Amniotic epithelial cell (primary cell): ENCODE measurements at regions not wholly inside any gene's neighbourhood (a gene's known extent, or its start where the extent isn't known, plus 50 kb on each side); places are given as distances from the start of the nearest gene placed in this dataset.
"Not testable (repeated sequence)": the region's sequence is repeated elsewhere in the genome, so short reads cannot be mapped to it uniquely, and the experiment has no call there.

Experiments used
- DNase-seq: peaks from one replicate; pipeline ENCODE4 v3.0.0-alpha.2; 2010; ENCODE audit warnings: low read depth

DNA sequence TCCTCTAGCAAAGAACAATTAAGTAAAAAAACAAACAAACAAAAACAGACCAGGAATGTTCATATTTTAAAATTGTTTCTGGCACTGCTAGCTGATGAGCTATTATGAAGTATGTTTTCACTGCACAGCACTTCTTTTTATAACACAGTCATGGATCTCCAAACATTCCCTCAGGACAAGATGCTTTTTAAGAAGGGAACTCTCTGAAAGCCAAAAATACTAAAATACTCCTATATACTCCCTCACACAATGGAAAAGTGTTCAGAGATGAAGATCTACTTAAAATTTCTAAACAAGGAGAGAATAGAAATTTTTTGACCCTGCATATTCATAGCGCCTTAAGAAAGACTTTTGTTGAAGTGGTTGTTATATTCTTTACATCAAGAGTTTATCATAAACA, 926.8 kb downstream of the DIAPH3 start:
- DNase-seq, result no peak

DNA sequence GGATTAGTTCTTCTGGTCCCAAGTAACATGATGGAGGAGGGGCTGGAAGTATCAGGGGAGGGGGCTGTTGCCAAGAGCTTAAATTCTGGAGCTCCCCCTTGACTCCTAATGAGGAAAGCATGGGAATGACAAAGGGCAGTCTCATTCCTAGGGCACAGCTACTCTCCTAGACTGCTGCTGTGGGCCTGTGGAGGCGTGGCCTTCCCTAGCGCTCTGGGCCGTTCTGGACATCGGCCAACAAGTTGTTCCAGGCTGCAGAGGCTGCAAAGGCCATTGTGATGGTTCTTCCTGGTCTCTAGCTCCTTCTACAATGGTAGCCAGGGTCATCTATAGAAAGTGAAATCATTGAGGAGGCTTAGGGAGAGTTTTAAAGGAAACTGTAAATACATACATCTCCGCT, 916.6 kb downstream of the DIAPH3 start:
- DNase-seq, result no peak

DNA sequence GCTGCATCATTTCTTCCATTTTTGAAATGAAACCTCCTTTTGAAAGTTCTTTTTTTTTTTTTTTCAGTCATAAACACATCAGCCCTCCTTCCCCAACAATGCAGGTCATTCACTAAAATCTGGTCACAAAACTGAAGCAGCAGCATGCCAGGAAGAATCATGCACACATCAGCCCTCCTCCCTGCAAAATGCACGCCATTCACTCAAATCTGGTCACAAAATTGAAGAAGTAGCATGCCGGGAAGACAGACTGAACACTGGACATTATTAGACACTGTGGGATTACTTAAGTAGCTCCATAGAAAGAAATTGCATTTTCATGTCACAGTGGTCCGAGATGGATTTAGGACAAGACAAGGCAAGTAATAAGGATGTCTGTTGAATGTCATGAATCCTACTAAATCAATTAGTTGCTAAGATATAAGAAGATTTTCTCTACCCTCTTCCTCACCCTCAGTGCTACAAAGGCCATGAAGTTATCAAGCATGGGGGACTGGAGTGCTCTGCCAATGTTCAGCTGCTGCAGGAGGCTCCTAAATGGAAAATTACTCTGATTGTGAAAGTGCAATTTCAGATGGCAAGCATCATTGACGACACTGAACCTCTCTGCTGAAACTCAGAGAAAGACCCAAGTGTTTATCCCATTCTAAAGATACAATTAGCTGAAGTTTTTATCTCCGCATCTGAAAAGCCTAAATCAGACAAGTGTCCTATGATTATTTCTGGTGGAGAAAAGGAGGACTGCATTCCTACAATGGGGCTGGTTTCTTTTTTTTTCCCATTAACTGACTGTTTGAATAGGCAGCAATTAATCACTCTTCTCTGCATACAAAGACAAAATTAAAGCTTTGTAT, 913.2 kb downstream of the DIAPH3 start:
- DNase-seq, result no peak

DNA sequence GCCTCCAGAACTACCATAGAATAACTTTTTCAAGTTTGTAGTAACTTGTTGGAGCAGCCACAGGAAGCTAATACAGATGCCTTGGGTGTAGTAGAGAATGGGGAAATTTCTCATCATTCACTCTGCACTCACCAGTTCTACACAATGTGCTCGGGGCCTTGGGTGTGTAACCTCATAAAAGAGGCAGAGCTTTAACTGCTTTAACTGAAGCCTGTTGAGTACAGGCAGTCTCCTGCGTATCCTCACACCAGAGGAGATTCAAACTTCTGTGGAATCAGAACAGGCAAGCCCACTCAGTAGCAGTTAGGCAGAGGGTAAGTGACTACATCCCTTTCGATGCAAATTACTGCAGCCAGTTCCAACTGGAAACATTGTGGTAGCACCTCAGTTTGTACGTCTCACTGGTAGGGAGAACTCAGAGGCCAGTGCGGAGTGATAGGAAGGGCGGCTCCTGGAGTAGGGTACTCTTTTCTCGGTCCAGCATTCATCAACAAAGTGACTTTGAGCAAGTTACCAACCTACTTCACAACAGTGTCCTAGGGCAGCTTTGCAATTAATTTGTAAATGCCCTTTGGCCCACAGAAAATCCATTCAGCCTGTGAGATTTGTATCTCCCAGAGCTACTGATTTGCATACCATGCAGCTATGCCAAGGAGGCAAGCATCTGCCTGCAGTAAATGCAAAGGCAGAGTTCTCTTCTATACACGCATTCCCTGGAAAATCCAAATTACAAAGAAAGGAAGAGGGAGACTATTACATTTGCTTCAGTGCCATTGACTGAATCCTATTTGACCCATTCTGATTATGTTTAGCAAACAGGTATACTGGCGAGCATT, 904.3 kb downstream of the DIAPH3 start:
- DNase-seq, result no peak

DNA sequence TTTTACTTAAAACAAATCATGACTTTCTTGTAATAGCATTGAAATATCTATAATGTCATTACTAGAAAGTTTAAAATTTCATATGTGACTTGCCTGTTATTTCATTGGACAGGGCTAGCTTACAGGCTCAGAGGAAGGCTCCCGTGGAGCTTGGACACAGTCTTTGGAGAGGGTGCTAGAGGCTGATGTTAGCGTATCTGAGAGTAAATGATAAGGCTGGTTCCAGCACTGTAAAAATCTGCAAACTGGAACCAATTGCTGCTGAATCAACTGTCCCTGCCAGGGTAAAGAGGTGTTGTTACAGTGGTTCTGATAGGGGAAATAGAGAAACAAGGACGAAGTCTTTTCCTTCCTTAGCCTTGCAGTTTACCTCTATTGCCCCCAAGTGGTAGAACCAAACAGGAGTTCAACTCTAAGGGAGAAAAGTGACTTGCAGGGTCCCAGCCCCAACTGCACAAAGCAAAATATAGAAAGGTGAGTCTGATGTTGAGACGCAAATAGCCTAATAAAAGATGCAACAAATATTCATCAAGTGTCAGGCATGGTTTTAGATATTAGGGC, 901.7 kb downstream of the DIAPH3 start:
- peak; percentile 48 for DNase-seq

DNA sequence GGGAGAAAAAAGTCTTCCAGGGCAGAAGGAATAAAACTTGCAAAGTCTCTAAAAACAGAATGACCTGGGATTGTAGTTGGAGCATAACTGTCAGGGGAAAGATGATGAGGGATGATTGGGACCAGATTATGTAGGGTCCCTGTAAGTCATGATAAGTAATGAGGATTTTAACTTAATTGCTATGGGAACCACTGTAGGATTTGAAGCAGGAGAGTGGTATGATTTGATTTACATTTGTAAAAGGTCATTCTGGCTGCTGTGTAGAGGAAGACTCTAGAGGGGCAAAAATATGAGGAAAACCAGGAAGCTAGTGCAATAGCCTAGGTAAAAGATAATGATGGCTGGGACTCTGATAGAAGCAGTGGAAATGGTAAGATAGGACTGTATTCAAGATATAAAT, 900.2 kb downstream of the DIAPH3 start:
- DNase-seq, result no peak

DNA sequence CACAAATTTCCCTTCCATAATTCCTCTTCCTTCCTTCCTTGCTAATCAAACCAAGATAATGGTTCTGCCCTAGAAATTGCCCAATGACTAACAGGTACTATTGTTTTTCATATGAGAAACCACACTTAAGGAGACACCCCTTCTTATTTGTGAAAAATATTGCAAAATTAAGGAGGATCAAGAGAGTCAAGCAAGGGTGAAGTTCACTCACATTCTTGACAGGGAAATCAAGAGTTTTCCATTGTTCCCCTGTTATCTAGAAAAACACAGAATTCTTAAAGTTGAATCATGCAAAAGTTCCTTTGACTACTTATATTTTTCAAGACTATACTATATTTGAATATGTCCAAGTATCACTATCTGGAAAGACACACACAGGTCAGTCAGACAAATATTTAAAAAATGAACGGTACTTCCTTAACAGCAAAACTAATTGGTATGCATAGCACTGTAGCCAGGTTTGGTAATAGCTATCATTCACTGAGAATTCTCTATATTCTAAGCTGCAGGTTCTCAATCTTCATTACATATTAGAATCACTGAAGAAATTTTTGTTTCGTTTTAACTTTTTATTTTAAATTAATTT, 897.2 kb downstream of the DIAPH3 start:
- peak; percentile 43 for DNase-seq

DNA sequence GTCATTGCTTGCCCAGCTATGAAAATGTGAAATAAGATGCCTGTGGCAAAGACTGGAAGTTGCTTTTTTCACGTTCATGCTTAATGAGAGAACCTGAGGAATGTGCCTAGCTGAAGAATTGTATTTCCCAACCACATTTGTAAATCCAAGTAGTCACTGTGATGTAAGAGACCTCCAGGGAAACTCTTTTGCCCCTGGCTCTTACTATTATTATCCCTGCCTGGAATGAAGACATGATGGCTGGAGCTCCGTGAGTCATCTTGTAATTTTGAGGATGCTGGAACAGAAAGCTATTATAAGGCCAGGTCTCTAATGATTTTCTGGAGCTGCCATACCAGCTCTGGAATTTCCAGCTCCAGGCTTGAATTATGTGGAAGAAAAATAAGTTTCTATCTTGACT, 894.3 kb downstream of the DIAPH3 start:
- peak; percentile 93 for DNase-seq

DNA sequence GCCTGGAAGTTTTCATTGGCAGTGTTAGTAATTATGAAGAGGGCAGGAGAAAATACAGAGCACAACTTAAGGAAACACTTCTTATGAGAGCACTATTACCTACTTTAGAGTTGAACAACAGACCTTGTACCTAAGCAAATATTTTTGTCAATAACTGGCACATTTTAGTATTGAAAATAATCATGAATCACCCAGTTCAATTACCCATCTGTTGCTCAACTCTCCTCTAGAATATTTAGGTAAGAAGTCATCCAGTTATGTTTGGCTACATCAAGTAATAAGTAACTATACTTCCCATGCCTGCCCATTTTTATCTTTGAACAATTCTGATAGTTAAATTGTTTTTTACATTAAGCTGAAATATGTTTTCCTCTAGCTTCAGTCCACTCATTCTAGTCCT, 893.4 kb downstream of the DIAPH3 start:
- no peak for DNase-seq

DNA sequence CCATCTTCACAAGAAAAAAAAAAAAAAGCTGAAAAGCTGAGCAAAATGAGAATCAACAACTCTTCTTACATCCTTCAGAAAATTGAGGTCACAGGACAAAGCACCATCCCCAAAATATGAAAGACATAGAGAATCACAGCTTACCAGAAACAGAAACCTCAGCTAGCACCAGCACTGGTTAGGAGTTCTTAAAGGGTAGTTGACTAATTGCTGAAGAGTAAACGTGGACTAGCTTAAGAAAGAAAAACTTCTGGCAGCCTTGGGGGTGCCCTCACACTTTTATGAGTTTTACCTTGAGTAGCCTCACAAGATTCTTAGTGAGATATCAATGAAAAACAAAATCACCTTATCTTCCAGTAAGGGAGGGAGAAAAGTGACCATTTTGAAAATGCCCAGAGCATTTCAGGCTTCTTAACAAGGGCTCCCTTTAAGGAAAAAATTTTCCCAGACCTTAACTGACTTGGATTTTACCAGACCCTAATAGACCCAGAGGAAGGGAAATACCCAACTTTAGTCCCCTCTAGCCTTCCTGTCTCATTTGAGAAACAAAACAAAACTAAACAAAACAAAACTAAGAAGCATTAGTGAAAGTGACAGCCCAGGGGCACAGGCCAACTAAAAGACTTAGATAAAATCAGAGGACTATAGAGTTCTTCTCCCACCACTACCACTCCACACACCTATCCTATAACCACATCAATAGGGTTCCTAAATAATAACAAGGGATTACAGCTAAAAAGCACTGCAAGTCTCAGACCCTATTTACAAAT, 888.6 kb downstream of the DIAPH3 start:
- DNase-seq, result no peak

DNA sequence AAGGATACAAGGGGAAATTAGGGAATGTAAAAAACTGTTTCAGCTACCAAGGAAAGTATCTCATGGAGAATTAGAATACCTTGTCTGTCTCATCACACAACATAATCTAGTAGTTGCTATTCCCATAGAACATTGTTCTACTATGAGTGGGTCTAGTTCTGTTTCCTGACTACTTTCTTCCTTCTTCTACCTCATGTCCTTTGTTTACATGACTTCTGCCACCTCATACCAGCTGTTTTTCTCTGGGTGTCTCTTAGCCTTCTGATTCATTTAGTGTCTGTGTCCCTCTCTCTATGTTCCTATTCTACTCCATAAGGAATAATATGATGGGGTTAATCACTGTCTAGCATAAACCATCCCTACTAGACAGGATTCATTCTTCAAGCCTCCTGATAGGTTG, 887.3 kb downstream of the DIAPH3 start:
- DNase-seq, result peak; percentile 3

DNA sequence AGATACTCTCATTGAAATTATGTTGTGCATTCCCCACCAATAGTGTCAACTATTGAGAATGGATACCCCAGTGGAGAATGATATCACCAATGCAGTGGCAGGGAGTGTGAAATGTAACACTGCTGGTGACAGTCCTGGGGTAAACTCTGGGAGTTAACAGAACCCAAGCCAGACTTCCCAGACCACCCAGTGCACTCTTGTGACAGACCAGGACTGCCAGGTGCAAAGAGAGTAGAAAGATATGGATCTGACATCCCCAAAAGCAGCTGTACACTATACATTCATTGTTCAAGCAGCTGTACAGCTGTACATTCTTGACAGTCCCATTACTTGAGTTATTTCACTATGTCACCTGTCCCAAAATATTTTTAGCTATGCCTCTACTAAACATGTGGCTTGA, 886.6 kb downstream of the DIAPH3 start:
- no peak for DNase-seq

DNA sequence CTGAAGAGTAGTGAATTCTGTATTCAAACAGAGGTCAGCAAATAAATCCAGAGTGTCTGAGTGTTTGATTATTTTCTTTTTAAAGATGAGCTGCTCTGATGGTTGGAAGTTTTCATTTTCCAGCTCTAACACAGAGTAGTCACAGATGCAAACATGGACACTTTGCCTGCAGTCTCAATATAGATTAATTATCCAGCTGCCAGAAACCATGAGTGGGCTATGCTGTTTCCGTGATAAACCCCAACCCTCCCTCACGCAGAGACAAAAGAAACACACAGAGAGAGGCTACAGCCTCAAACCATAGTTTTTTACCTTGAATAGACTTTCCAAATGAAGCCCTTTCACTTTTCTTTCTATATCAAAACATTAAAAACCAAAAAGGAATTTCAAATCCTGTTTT, 884.7 kb downstream of the DIAPH3 start:
- no peak for DNase-seq

DNA sequence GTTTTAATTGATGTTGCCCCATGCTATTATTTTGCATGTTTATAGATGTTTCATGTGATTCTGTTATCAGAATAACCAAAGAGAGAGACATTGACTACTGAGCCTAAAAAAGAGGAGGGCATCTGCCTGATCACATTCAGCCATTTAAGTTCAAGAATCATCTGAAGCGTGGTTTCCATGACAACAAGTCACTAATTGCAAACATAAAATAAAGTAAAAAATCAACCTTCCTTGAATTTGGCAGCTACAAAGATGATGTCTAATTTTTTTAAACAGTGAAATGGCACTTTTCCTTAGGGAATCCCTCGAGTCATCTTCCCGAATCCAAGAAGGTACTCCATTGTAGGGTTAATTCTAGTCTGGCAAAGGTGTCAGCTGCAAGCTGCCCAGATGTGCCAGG, 884.2 kb downstream of the DIAPH3 start:
- DNase-seq, result no peak

DNA sequence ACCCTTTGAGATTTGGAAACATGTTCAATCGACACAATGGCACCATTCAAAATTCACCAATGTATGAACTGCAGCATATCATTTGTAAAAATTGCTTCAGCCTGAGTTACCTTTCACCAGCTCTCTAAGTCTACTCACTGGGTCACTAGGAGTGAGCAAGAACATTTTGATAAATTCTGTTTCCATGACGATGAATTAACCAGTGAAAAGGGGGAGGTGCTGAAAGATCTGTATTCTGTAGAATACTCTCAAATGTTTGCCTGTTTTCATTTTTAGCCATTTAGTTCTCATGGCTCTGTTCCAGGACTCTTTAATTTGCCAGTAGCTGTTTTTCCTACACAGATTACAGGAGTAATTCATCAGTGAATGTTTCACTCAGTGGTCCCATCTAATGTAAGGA, 883.4 kb downstream of the DIAPH3 start:
- no peak for DNase-seq

DNA sequence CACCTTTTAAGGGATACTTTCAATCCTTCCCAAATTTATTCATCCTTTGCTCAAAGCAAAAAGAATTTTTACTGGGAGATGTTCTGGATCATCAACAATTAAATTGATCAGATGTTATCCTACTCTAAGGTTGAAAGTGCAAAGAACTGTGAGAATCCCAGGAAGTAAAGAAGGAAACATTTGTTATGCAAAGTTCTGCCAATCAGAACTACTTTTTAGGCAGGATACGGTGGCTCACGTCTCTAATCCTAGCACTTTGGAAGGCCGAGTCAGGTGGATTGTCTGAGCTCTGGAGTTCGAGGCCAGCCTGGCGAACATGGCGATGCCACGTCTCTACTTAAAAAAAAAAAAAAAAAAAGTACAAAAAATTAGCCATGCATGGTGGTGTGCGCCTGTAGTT, 882.3 kb downstream of the DIAPH3 start:
- DNase-seq, result no peak

DNA sequence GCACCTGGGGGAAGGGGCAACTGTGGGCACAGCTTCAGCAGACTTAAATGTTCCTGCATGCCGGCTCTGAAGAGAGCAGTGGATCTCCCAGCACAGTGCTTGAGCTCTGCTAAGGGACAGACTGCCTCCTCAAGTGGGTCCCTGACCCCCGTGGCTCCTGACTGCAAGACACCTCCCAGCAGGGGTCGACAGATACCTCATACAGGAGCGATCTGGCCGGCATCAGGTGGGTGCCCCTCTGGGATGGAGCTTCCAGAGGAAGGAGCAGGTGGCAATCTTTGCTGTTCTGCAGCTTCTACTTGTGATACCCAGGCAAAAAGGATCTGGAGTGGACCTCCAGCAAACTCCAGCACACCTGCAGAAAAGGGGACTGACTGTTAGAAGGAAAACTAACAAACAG, 871.5 kb downstream of the DIAPH3 start:
- not testable (repeated sequence) for DNase-seq

DNA sequence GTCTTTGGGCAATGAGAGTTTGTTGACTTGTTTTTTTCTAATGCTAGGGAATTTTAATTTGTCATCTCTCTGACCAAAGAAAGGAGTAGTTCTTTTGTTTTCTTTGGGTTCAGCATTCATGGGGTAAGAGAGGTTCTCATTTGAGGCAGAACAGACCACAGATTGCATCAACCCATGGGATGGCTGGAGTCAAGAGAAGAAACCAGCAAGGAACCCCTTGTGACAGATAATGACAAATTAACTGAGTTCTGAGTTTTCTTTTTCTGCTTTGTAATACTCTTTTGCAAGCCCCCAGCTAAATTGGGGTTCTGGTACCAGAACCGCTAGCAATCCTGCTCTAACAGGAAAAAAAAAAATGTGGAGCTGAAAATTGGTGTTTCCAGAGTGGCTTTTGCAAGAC, 864.1 kb downstream of the DIAPH3 start:
- peak; percentile 17 for DNase-seq

DNA sequence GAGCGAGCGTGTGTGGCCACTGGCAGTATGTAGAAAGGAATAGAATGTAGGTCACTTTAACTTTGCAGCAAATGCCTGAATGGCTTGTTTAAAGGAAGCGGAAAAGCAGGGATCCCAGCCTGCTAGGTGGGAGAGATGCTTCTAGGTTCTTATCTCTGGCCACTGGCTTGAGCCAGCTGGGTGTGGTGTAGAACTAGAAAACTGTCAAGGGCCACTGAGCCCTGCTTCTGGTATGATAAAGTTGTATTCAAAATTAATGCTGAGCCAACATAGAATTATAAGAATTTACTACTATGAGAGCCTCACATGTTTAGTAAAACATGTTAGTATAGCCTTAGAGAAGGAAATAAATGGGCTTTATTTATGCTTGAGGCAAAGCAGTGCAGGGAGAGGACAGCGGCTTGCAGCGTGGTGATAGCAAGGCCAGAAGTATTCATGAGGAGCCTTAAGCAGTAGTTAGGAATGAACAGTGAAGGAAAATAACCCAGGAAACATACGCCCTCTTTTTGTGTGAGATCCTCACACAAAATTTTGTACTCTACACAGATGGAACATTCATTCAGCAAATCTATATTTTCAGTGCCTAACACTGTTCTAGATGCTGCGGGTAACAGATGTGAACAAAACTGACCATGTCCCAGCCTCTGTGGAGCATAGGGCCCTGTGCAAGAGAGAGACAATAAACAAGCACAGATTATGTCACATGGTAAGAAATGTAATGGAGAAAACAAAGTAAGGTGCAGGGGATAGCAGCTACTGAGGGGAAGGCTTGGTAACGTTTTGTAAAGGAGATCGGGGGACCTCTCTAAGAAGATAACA, 863.2 kb downstream of the DIAPH3 start:
- DNase-seq, result no peak

DNA sequence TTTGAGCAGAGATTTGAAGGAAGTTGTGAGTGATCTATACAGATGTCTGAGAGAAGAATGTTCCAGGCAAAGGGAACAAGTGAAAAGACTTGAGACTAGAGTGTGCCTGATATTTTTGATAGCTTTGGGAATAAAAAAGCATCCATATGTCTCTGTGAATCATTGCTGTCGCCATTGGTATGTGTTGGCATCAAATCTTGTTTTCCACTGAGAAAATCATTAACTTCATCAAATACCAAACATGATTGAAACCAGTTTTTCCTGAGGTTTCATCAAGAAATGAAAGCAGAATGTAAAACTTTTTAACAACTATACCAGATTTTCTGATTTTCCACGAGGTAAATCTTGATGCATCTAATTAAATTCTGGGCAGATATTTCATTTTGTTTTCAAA, 862.6 kb downstream of the DIAPH3 start:
- no peak for DNase-seq

DNA sequence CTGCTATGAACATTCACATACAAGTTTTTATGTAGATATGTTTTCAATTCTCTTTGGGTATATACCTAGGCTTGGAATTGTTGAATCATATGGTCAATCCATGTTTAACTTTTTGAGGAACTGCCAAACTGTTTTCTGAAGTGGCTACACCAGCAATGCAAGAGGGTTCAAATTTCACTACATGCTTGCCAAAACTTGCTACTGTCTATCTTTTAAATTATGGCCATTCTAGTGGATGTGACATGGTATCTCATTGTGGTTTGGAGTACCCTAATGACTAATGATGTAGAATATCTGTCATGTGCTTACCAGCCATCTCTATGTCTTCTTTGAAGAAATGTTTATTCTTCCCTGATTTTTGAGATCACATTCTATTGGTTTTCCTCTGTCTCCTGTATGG, 860.3 kb downstream of the DIAPH3 start:
- DNase-seq, result no peak
